ENCODE measurements at regions not wholly inside any gene's neighbourhood (a gene's known extent, or its start where the extent isn't known, plus 50 kb on each side); places are given as distances from the start of the nearest gene placed in this dataset.

DNA sequence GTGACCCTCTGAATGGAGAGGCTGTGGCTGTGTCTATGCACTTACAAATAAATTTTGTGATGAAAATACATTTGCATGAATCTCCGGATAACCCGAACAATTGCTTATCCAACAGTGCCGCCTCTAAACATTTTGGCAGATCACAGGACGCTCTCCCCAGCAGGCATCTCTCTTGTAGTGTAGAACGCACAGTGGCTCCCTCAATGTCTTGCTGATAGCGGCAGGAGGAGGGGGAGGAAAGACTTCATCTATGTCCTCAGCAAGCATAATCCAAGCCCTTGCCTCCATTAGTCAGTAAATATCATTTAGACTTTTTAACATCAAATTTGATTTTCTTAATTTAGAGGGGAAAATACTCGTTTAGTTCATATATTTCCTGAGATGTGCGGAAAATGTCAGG, 318.1 kb upstream of the IGF1R start:
- TF ChIP-seq GATA2 (IDR thresholded peaks at IDR 0.05; ENCODE audit: low read depth, low read length) (no peak), GATA3 (IDR thresholded peaks at IDR 0.05; ENCODE audit: low read depth, low read length) (no peak)

GRCh38 chr15:98330692-98331435, 317.5 kb upstream of the IGF1R start:
- no peak for TF ChIP-seq GATA2 (IDR thresholded peaks at IDR 0.05; ENCODE audit: low read depth, low read length)
- TF ChIP-seq GATA3 (IDR thresholded peaks at IDR 0.05; ENCODE audit: low read depth, low read length) = no peak

DNA sequence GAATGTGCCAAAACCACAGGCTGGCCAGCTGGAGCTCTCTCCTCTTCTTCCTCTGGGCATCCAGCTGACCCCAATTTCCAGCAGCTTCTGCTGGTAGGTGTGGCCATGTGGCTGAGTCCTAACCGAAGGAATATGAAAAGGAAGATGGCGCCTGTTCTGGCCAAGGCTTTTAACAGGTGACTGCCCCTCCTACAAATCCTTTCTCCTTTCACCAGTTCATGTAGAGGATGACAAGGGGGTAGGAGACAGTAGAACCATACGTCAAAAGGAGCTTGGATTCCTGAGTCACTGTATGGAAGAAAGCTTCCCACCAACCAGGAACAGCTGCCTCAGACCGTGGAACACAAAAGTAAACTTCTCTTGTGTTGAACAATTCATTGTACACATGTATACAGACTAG, 316.7 kb upstream of the IGF1R start:
- TF ChIP-seq GATA3 (IDR thresholded peaks at IDR 0.05; ENCODE audit: low read depth, low read length) (no peak), GATA2 (IDR thresholded peaks at IDR 0.05; ENCODE audit: low read depth, low read length) (no peak)

GRCh38 chr15:98333251-98333650, 315.1 kb upstream of the IGF1R start:
- TF ChIP-seq GATA2 (IDR thresholded peaks at IDR 0.05; ENCODE audit: low read depth, low read length) (no peak), GATA3 (IDR thresholded peaks at IDR 0.05; ENCODE audit: low read depth, low read length) (no peak)

DNA sequence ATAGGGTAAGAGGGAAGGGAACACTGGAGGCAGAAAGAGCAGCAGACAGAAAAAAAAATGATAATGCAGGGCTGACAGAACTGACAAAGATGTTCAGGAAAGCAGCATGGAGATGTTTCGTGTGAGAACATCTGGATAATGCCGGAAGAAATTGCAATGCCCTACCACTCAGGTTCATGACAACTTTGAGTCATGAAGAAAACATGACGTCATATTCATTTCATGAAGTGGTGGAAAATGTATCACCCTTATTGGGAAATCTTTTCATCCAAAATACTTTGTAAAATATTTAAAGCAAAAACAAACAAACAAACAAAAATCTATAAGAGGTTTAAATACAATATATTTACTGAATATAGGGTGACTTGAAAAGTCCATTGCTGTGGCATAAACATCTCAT, 305.4 kb upstream of the IGF1R start:
- TF ChIP-seq GATA3 (IDR thresholded peaks at IDR 0.05; ENCODE audit: low read depth, low read length) (no peak), GATA2 (IDR thresholded peaks at IDR 0.05; ENCODE audit: low read depth, low read length) (no peak)

- TF ChIP-seq GATA2 (IDR thresholded peaks at IDR 0.05; ENCODE audit: low read depth, low read length) = no peak
- TF ChIP-seq GATA3 (IDR thresholded peaks at IDR 0.05; ENCODE audit: low read depth, low read length) = no peak
These were observed 303.7 kb upstream of the IGF1R start for GRCh38 chr15:98344591-98344990.

GRCh38 chr15:98347001-98347400, 301.3 kb upstream of the IGF1R start:
- TF ChIP-seq GATA3 (IDR thresholded peaks at IDR 0.05; ENCODE audit: low read depth, low read length) (no peak), GATA2 (IDR thresholded peaks at IDR 0.05; ENCODE audit: low read depth, low read length) (no peak)

GRCh38 chr15:98347866-98348265, 300.5 kb upstream of the IGF1R start:
- no peak for TF ChIP-seq GATA2 (IDR thresholded peaks at IDR 0.05; ENCODE audit: low read depth, low read length)
- TF ChIP-seq GATA3 (IDR thresholded peaks at IDR 0.05; ENCODE audit: low read depth, low read length) = no peak

DNA sequence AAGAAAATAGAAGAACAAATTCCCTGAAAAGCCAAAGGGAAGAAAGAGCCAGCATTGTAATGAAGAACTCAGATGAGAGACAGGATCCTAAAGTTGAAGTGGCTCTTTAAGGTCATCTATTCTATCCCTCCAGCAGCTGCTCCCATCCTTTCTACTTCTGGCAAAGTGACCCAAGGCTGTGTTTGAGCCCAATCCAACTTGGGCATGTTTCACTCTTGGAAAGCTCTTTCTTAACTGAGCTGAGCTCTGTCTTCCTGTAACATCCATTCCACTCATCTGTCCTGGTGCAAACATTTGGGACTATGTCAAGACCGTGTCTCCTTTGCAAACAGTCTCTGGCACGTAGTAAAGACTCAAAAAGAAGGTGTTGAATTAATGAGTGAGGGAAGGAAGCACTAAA, 298.1 kb upstream of the IGF1R start:
- no peak for TF ChIP-seq GATA3 (IDR thresholded peaks at IDR 0.05; ENCODE audit: low read depth, low read length)
- TF ChIP-seq GATA2 (IDR thresholded peaks at IDR 0.05; ENCODE audit: low read depth, low read length) = no peak

- TF ChIP-seq GATA3 (IDR thresholded peaks at IDR 0.05; ENCODE audit: low read depth, low read length) = no peak
- no peak for TF ChIP-seq GATA2 (IDR thresholded peaks at IDR 0.05; ENCODE audit: low read depth, low read length)
These were observed 289.4 kb upstream of the IGF1R start for GRCh38 chr15:98358971-98359370.

DNA sequence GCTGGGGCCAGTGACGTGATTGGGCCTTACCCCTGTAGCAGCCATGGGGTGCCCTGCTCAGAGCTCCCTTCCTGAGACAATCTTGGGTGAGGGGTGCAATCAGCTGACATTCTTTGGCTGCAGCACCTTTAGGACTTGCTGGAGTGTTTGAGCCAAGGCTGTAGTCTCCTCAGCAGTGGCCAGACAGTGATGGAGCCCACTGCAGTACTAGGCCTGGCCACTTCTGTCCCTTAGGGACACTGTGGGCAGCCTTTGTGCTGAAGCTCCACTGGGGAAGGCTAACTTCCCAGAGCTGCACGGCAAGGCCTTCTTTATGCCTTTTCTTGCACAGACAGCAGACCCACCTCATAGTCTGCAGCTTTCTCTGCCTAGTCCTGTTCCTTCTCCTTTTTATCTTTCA, 284.9 kb upstream of the IGF1R start:
- no peak for TF ChIP-seq GATA3 (IDR thresholded peaks at IDR 0.05; ENCODE audit: low read depth, low read length)
- TF ChIP-seq GATA2 (IDR thresholded peaks at IDR 0.05; ENCODE audit: low read depth, low read length) = no peak

DNA sequence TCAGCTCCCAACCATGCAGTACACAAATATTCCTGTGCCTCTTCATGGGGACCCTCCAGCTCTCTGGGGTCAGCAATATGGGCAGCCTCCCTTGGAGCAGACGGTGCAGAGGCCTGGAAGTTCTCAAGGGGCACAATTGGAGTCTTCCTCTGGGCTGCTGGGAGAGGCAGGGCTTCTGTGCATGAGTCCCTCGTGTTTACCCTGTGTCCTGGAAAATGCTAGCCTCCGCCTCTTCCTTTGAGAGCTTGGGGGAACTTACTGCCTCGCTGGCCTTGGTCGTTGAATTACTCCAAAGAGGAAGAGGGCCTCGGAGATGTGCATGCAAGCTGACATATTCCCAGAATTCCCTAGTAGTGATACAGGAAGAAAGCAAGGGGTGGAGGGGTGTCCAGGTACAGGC, 284.4 kb upstream of the IGF1R start:
- TF ChIP-seq GATA3 (IDR thresholded peaks at IDR 0.05; ENCODE audit: low read depth, low read length) (no peak), GATA2 (IDR thresholded peaks at IDR 0.05; ENCODE audit: low read depth, low read length) (no peak)

DNA sequence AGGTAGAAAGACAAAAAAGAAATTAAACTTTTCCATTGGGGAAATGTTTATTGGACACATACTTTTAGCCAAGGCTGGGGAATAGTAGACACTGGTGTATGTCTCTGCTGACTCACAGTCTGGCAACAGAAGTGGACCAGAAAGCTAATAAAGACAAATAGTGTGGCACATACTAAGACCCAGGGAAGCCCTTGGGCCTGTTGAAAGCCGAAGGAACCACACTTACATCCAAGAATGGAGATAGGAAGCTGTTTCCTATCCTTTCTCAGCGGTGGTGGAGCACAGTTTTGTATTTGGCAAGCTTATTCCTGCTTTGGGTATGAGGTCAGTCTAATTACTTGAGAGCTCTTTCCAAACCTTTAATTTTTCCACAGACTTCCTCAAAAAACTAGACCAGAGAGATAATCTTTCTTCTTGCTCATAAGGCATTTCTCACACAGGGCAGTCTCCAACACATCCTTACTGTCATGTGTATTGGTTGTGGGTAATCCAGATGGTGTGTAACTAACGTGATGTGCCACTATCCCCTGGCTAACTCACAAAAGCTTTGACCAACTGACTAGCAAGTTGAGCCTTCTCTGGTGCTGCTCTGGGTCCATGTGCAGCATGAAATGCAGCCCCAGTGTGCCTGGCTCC, 279.1 kb upstream of the IGF1R start:
- TF ChIP-seq GATA3 (IDR thresholded peaks at IDR 0.05; ENCODE audit: low read depth, low read length) (no peak), GATA2 (IDR thresholded peaks at IDR 0.05; ENCODE audit: low read depth, low read length) (no peak)

DNA sequence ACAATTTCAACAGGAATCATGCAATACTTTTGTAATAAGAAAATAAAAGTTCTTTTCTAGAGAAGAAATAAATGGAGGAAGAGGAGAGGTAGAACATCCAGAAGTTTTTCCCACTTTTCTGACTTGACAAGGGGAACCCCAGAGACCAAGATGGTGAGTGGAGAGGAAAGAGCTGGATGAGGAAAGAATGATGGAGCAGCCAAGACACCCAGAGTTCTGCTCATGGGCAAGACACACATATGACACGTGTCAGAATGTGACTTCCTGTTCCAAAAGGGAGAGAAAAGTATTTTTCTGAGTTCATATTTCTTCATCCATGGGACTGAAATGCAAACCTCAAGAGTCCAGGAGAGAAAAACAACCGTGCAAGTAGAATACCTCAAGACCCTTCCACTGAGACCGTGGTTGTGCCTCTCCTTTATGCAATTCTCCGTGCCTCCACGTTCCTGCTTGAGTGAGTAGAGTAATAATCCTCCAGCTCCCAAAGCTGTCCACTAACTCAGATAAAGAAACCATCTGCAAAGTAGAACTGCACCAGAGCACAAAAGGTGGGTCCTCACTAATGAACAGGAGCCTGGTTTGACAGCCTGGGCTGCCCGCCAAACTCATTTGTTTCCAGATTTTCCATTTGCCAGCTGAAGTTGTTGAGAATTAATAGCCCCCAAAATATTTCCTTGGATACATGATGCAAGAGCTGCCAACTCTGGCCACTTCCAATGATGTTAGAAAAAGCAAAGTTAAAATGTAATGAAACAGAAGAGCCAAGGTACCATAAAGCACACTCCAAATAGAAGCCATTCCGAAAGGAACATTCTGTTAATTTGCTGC, 272.6 kb upstream of the IGF1R start:
- no peak for TF ChIP-seq GATA2 (IDR thresholded peaks at IDR 0.05; ENCODE audit: low read depth, low read length)
- TF ChIP-seq GATA3 (IDR thresholded peaks at IDR 0.05; ENCODE audit: low read depth, low read length) = no peak
